ENCODE measurements at regions not wholly inside any gene's neighbourhood (a gene's known extent, or its start where the extent isn't known, plus 50 kb on each side); places are given as distances from the start of the nearest gene placed in this dataset.
A peak's percentile ranks its signal among the peaks of the same experiment; 100 is the strongest.

DNA sequence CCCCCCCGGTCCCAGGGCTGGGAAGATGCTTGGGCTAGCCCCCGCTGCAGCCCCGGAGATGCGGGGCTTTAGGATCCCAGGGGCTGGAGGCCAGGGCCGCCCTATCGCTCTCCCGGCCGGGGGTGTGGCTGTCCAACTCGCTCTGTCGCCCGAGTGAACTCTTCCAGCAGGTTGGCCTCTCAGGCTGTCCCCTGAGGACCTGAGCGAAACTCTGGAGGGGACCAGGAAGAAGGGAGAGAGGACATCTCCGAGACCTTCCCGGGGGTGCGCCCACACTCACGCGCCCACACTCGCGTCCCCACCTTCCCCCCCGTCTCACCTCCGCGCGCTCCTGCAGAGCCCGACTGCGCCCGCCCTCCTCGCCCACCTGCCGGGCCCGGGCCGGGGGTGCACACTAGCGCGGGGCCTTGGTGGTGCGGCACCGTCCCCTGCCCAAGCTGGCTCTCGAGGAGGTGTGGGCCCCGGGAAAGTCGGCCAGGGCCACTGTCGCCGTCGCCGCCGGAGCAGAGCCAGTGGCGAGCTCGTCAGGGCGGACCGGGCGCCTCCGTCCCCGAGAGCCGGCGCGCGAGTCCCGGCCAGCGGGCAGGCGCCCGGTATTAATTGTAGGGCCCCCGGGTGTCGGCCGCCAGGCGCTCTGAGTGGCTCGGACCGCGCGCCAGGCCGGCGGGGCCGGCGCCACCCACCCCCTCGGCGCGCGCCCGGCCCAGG is 101.7 kb upstream of the SVIL start:
- H3K14ac ChIP-seq (ENCODE audit: insufficient read depth, low read length), result no peak overlapping the region
- H3T11ph ChIP-seq (ENCODE audit: low read length), result no peak overlapping the region
- H3K4me3 Mint-ChIP-seq, result peak overlapping the region; percentile 76 to 82
- peaks cover 12% of the 10 kb centered on the region for H3K23me2 ChIP-seq (ENCODE audit: insufficient read length, low read depth, low read length, poor library complexity, severe bottlenecking)
- peaks cover 44% of the 10 kb centered on the region for H3K27me3 Mint-ChIP-seq (ENCODE audit: low read depth)
- peak; percentile 68 for DNase-seq
- TF ChIP-seq, protein P1, sequence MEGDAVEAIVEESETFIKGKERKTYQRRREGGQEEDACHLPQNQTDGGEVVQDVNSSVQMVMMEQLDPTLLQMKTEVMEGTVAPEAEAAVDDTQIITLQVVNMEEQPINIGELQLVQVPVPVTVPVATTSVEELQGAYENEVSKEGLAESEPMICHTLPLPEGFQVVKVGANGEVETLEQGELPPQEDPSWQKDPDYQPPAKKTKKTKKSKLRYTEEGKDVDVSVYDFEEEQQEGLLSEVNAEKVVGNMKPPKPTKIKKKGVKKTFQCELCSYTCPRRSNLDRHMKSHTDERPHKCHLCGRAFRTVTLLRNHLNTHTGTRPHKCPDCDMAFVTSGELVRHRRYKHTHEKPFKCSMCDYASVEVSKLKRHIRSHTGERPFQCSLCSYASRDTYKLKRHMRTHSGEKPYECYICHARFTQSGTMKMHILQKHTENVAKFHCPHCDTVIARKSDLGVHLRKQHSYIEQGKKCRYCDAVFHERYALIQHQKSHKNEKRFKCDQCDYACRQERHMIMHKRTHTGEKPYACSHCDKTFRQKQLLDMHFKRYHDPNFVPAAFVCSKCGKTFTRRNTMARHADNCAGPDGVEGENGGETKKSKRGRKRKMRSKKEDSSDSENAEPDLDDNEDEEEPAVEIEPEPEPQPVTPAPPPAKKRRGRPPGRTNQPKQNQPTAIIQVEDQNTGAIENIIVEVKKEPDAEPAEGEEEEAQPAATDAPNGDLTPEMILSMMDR (conservative IDR thresholded peaks at IDR 0.05), result no peak
- no peak overlapping the region for H3K56ac ChIP-seq (ENCODE audit: insufficient read length, low read depth, low read length)
- peak overlapping the region; percentile 62 for H3K4me2 ChIP-seq (ENCODE audit: insufficient read depth, insufficient read length, low read length)
- H3K4ac ChIP-seq (ENCODE audit: low read depth, low read length), result no peak overlapping the region
- no peak overlapping the region for H2BK12ac ChIP-seq (ENCODE audit: insufficient read length, low read depth, low read length)
- no CpG with 5 or more reads among the region's 74 CpGs for WGBS (ENCODE audit: extremely low coverage, insufficient read length, low lambda C conversion rate)
- no peak overlapping the region for H4K5ac ChIP-seq (ENCODE audit: insufficient read length, low read depth, low read length)
- no peaks in the 10 kb centered on the region for H3K9me3 ChIP-seq (ENCODE audit: control insufficient read depth, low read depth, low read length)
- peaks cover 24 to 33% of the 10 kb centered on the region in 2 experiments for H3K4me1 Mint-ChIP-seq
- no peak overlapping the region for H2AK5ac ChIP-seq (ENCODE audit: insufficient read length, low read length)
- peaks cover 13% of the 10 kb centered on the region; the same call in 1 of the 2 replicates for H3K27me3 ChIP-seq (ENCODE audit: insufficient read depth, low read length)
- H3K23ac ChIP-seq (ENCODE audit: insufficient read length, low read depth, low read length), result no peak overlapping the region
- no peaks in the 10 kb centered on the region for H3K9me3 Mint-ChIP-seq
- H3K79me1 ChIP-seq (ENCODE audit: insufficient read depth, low read depth, low read length, poor library complexity, severe bottlenecking), result no peaks in the 10 kb centered on the region
- H2BK15ac ChIP-seq (ENCODE audit: low read depth, low read length), result no peak overlapping the region
- H2BK20ac ChIP-seq (ENCODE audit: low read depth, low read length, poor library complexity, severe bottlenecking), result no peak overlapping the region
- H3K79me2 ChIP-seq (ENCODE audit: insufficient read depth, low read length), result no peaks in the 10 kb centered on the region; the same call in 1 of the 2 replicates
- H2BK120ac ChIP-seq (ENCODE audit: low read depth, low read length, poor library complexity, severe bottlenecking), result no peak overlapping the region
- peaks cover 0 to 2% (median 0%) of the 10 kb centered on the region in 3 experiments; a peak in 2 of 7 replicates for H3K36me3 Mint-ChIP-seq (ENCODE audit: insufficient read depth in 1 of 3, low read depth in 3 of 3)
- no peak overlapping the region for H2BK5ac ChIP-seq (ENCODE audit: insufficient read length, low read length)
- no peak overlapping the region for H3K18ac ChIP-seq (ENCODE audit: insufficient read length, low read depth, low read length)
- H3K27ac ChIP-seq (ENCODE audit: insufficient read length, low read depth, low read length), result no peak overlapping the region
- peak overlapping the region in 1 of 3 experiments; percentile 80; a peak in 1 of 7 replicates for H3K27ac Mint-ChIP-seq
- no peaks in the 10 kb centered on the region for H4K20me1 ChIP-seq (ENCODE audit: control insufficient read depth, insufficient read depth, insufficient read length)
- H2AFZ ChIP-seq (ENCODE audit: low read length), result no peak overlapping the region
- H3K9ac ChIP-seq (ENCODE audit: extremely low read depth, insufficient read length, low read length), result no peak overlapping the region
- H4K91ac ChIP-seq (ENCODE audit: insufficient read length, low read depth, low read length), result no peak overlapping the region
- H4K8ac ChIP-seq (replicated peaks; ENCODE audit: insufficient read length, low read depth, low read length), result no peak overlapping the region
- H3K4me1 ChIP-seq (ENCODE audit: insufficient read depth, low read length), result no peaks in the 10 kb centered on the region
